Esophagus (tissue), 2 donors: ENCODE measurements at regions not wholly inside any gene's neighbourhood (a gene's known extent, or its start where the extent isn't known, plus 50 kb on each side); places are given as distances from the start of the nearest gene placed in this dataset.

Experiments used
- H3K27ac ChIP-seq, 2 donors: one replicate each; pipeline ENCODE4 v1.5.1; 2013; ENCODE audit warnings: low read depth in 2 of 2, mild to moderate bottlenecking in 2 of 2, inconsistent platforms in 1 of 2, low read length in 1 of 2, moderate library complexity in 1 of 2
- H3K27me3 ChIP-seq, 2 donors: one replicate each; pipeline ENCODE4 v1.6.1; 2013; ENCODE audit warnings: low read length in 2 of 2, control low read depth in 1 of 2, mild to moderate bottlenecking in 1 of 2; ENCODE audit not compliant: insufficient read depth in 2 of 2, control insufficient read depth in 1 of 2
- H3K36me3 ChIP-seq, 2 donors: one replicate each; pipeline ENCODE4 v1.6.1; 2013; ENCODE audit warnings: low read length in 1 of 2; ENCODE audit not compliant: control insufficient read depth in 2 of 2, insufficient read depth in 2 of 2
- H3K4me1 ChIP-seq, 2 donors: one replicate each; pipeline ENCODE4 v1.6.1; 2013; ENCODE audit warnings: low read length in 1 of 2; ENCODE audit not compliant: control insufficient read depth in 2 of 2, insufficient read depth in 2 of 2
- H3K4me3 ChIP-seq, 2 donors: one replicate each; pipeline ENCODE4 v1.5.1; 2013; ENCODE audit warnings: low read length in 2 of 2, mild to moderate bottlenecking in 2 of 2, low read depth in 1 of 2, moderate library complexity in 1 of 2
- H3K9me3 ChIP-seq, 2 donors: one replicate each; pipeline ENCODE4 v1.6.1; 2013; ENCODE audit warnings: mild to moderate bottlenecking in 2 of 2, low read depth in 1 of 2, low read length in 1 of 2, moderate library complexity in 1 of 2; ENCODE audit not compliant: control insufficient read depth in 2 of 2, insufficient read depth in 1 of 2
- WGBS, 2 donors: extraction: QIAGEN DNeasy Blood & Tissue Kit; methylation state at CpG; one replicate each; pipeline ENCODE4 v1.1.7; 2013; 5-methylcytosine and 5-hydroxymethylcytosine counted together
- donor health status: healthy with polysubstance abuse.
- donor health status: Bipolar disorder and iron deficiency.

DNA sequence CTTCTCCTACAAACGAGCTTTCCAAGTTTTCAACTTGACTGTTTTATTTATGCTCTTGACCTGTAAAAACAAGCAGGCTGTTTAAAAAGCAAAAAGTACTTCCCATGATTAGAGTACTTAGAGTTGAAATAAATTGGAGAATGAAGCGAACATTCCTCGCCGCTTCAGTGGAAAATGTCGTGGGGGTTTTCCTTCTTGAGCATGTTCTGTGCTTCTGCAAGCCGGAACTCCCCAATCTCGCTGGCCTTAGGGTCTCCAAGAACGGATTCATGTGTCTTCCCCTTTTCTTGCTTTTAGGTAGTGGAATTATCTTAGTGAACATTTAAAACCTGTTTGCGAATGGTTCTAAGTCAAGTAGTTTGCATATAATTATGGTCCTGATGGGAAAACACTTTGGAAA is 103.6 kb upstream of the ZNF536 start:
- 63 to 67% methylated on average over 9 of the region's 9 CpGs for WGBS, 2 donors
- no peaks in the 10 kb centered on the region for H3K27me3 ChIP-seq

DNA sequence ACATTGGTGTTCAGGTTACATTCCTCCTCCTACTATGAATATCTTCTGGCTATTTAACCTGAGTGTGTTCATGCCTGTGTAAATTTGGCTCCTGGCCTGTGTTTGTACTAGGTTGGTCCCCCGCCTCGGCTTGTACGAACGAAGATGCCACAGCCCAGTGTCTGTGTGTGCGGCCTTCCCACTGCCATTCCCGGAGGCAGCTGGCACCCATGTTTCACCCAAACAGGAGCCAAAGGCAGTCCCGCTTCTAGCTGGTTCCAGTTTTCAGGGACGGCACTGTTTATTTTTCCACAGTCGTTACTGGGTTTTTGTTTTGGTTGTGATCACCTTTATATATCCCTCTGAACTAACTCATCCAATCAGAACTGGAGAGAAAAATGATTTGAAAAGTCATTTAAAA is 102.5 kb upstream of the ZNF536 start:
- no peak overlapping the region for H3K27ac ChIP-seq
- no peak overlapping the region for H3K4me3 ChIP-seq
- H3K4me1 ChIP-seq, result no peaks in the 10 kb centered on the region
- 56 to 65% methylated on average over 9 of the region's 9 CpGs for WGBS, 2 donors
- no peaks in the 10 kb centered on the region for H3K36me3 ChIP-seq
- H3K9me3 ChIP-seq, result peaks cover 0 to 9% of the 10 kb centered on the region in 2 donors
- H3K27me3 ChIP-seq, result no peaks in the 10 kb centered on the region

More for the DNA sequence above, 103.6 kb upstream of the ZNF536 start:
- H3K36me3 ChIP-seq, result no peaks in the 10 kb centered on the region
- peaks cover 0 to 9% of the 10 kb centered on the region in 2 donors for H3K9me3 ChIP-seq
- H3K4me1 ChIP-seq, result no peaks in the 10 kb centered on the region
- no peak overlapping the region for H3K4me3 ChIP-seq
- no peak overlapping the region for H3K27ac ChIP-seq

- no peak overlapping the region for H3K4me3 ChIP-seq
- H3K4me1 ChIP-seq, result no peaks in the 10 kb centered on the region
- peaks cover 3 to 7% of the 10 kb centered on the region in 2 donors for H3K9me3 ChIP-seq
- no peaks in the 10 kb centered on the region for H3K27me3 ChIP-seq
- H3K27ac ChIP-seq, result no peak overlapping the region
- no peaks in the 10 kb centered on the region for H3K36me3 ChIP-seq
- WGBS, 2 donors, result 62 to 75% methylated on average over 5 of the region's 5 CpGs
Observed at GRCh38 chr19:30271816-30272215, 100.4 kb upstream of the ZNF536 start.

GRCh38 chr19:30272554-30272953 is 99.6 kb upstream of the ZNF536 start:
- WGBS, 2 donors, result 79 to 87% methylated on average over 3 of the region's 3 CpGs
- H3K9me3 ChIP-seq, result peaks cover 3 to 7% of the 10 kb centered on the region in 2 donors
- no peak overlapping the region for H3K4me3 ChIP-seq
- no peaks in the 10 kb centered on the region for H3K36me3 ChIP-seq
- no peaks in the 10 kb centered on the region for H3K4me1 ChIP-seq
- H3K27me3 ChIP-seq, result no peaks in the 10 kb centered on the region
- H3K27ac ChIP-seq, result no peak overlapping the region

DNA sequence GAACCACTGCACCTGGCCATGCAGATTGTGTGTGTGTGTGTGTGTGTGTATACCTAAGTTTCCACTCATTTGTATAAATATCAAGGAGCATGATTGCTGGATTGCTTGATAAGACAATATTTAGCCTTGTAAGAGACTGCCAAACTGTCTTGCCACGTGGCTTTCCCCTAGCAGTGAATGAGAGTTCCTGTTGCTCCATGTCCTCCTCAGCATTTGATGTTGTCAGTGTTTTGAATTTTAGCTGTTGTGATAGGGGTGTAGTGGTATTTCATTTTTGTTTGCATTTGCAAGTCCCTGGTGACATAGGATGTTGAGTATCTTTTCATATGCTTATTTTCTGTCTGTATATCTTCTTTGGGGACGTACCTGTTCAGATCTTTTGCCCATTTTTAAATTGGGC is 99.0 kb upstream of the ZNF536 start:
- WGBS, 2 donors, result 56 to 61% methylated on average over 2 of the region's 2 CpGs
- Histone ChIP-seq H3K4me1 (no peaks in the 10 kb centered on the region), H3K4me3 (no peak overlapping the region), H3K27me3 (no peaks in the 10 kb centered on the region), H3K36me3 (no peaks in the 10 kb centered on the region), H3K9me3 (peaks cover 3 to 10% of the 10 kb centered on the region in 2 donors), H3K27ac (no peak overlapping the region)

DNA sequence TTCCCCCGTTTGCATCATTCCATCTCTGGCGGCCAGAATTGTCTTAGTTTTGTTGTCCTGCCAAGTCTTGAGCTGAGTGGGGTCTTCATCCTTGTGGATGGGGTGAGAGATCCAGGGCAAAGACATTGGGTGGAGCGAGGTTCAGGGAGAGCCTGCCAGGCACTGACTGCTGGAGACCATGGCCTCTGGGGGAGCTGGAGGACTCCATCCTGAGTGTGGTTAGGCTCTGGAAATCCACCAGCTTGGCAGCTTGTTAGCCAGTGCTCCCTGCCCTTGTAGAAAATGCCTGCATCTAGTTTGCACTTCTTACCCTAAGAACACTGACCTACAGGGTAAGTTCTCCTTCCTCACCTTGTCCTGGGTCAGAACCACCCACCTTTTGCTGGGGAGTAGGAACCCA is 97.2 kb upstream of the ZNF536 start:
- Histone ChIP-seq H3K36me3 (no peaks in the 10 kb centered on the region), H3K27me3 (no peaks in the 10 kb centered on the region), H3K4me3 (no peak overlapping the region), H3K9me3 (peaks cover 3 to 8% of the 10 kb centered on the region in 2 donors), H3K27ac (no peak overlapping the region), H3K4me1 (no peaks in the 10 kb centered on the region)
- 81 to 86% methylated on average over 3 of the region's 3 CpGs for WGBS, 2 donors

DNA sequence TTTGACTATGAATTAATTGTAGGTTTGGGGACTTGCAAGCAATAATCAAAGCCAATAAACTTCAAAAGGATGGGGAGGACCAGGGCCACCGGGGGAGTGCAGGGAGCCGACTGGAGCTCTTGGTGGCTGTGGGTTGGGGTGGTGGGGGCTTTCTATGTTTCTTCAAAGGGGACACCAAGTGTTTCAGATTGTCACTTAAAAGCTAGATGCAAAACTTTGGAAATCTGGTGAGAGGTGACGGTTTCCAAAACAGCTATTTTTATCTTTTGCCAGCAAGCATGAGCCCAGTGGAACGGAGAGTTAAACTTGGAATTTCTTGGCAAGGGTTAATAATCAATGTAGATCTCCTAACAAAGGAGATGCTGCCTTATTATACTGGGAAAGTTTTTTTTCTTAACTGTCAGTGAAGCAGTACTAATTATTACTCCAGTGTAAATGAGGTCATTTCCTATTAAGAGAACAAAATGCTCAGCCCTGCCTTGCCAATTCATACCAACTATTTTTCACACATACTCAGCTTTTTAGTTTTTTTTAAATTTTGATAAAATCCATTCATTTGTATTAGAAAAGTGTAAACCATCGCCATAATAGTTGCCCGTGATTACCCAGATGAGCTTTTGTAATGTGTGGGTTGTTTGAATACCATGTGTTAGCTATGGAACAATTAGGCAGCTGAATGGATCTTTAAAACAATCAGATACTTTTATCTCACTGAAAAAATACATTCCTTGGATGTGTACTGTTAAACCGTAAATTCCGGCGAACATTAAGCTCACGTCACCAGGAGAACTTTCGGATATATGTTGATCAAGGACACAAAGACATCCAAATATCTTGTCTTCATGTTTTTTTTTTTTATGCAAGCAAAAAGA is 95.9 kb upstream of the ZNF536 start:
- H3K9me3 ChIP-seq, result peaks cover 3 to 8% of the 10 kb centered on the region in 2 donors
- no peaks in the 10 kb centered on the region for H3K4me1 ChIP-seq
- H3K36me3 ChIP-seq, result no peaks in the 10 kb centered on the region
- H3K4me3 ChIP-seq, result no peak overlapping the region
- H3K27ac ChIP-seq, result no peak overlapping the region
- H3K27me3 ChIP-seq, result no peaks in the 10 kb centered on the region
- WGBS, 2 donors, result 51 to 59% methylated on average over 11 of the region's 11 CpGs

GRCh38 chr19:30276883-30277280 is 95.3 kb upstream of the ZNF536 start:
- Histone ChIP-seq H3K36me3 (no peaks in the 10 kb centered on the region), H3K27me3 (no peaks in the 10 kb centered on the region), H3K4me3 (no peak overlapping the region), H3K27ac (no peak overlapping the region), H3K9me3 (peaks cover 3 to 8% of the 10 kb centered on the region in 2 donors), H3K4me1 (no peaks in the 10 kb centered on the region)
- 53 to 60% methylated on average over 3 of the region's 3 CpGs for WGBS, 2 donors

DNA sequence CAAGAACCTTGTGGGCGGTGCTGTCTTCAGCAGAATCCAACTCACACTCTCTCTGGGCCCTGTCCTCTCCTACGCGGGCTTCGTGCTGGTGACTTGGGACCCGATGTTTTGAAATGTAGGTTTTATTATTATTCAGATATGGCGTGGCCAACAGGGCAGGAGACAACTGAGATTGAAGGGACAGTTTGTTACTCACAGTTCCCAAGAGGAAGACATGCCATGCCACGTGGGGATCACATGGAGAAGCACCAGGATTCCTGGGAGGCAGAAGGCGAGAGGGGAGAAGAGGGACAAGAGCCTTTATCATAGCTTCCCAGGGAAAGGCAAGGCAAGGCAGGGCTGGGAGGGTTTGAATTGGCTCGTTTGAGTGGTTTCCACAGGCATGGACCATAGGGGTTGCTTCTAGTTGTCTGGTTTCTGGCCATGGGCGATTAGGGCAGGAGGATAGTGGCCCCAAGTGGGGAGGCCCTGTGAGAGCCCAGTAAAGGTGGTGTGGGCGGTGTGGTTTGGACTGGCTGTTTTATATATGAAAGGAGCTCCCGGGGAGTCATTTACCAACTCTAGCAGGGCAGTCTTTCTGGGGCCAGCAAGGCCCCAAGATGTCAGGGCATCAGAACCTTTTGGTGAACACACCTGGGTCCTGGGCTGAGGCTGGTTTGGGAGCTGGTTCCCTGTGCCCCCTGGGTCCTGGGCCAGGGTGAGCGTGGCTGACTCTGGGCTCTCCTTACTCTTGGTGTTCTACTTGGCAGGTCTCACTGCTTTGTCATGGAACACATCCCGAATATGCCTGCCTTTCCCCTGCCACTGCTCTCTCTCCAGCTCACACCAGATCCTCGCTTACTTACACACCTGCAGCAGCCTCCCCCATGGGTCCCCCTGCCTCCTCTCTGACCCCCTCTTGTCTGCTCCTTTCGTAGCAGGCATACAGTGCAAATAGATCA is 94.0 kb upstream of the ZNF536 start:
- no peaks in the 10 kb centered on the region for H3K27me3 ChIP-seq
- no peaks in the 10 kb centered on the region for H3K4me1 ChIP-seq
- H3K9me3 ChIP-seq, result peaks cover 3% of the 10 kb centered on the region in 2 donors
- 74 to 80% methylated on average over 16 of the region's 16 CpGs for WGBS, 2 donors
- H3K36me3 ChIP-seq, result no peaks in the 10 kb centered on the region
- no peak overlapping the region for H3K27ac ChIP-seq
- H3K4me3 ChIP-seq, result no peak overlapping the region
